Erythroblast (primary cell): ENCODE measurements at regions not wholly inside any gene's neighbourhood (a gene's known extent, or its start where the extent isn't known, plus 50 kb on each side); places are given as distances from the start of the nearest gene placed in this dataset.

ENCODE experiments used
- DNase-seq, 2 experiments: peaks; one replicate each; lab custom pipeline; 2025; lab: John Stamatoyannopoulos, UW
- GATA1 ChIP-seq: IDR thresholded peaks from 2 replicates; pipeline ENCODE4 v1.6.1; 2011; ENCODE audit warnings: low read depth, mild to moderate bottlenecking, control low read depth, low read length, moderate library complexity
- POLR2A ChIP-seq: IDR thresholded peaks from 2 replicates; pipeline ENCODE4 v1.6.1; 2011; ENCODE audit warnings: mild to moderate bottlenecking, low read length

DNA sequence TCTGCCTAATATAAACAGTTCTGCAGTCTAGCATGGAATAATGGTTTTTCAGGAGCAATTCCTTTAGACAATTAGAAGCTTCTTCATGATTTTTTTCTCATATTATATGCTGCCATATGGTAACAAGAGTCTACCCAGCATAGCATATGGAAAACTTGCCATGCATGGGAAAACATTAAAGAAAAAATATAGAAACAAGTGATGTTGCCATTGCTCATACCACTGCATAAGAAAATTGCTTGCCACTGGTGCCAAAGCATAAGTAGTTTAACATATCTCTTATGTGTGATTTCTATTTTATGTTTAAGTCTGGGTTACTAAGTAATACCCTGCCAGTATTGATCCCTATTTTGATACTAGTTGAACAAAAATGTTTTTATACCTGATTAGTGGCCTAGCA is 171.2 kb downstream of the CCDC59 start:
- DNase-seq, result no peak
- TF ChIP-seq GATA1 (no peak), POLR2A (no peak)

DNA sequence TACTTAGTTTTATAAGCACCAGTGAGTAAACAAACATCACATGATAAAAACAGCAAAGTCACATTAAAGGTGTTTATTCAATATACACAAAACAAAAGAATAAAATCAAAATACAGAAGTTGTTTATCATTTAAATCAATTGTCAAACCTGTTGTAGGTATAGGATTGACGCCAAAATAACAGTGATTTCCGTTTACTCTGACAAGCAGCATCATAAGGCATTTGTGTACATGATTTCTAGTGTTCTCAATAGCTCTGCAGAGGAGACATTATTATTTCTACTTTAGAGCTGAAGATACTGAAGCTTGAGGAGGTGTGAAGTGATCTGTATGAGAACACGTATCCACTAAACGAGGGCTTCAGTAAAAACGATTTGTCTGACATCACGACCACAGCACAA is 171.9 kb downstream of the CCDC59 start:
- no peak for DNase-seq
- TF ChIP-seq GATA1 (no peak), POLR2A (no peak)

DNA sequence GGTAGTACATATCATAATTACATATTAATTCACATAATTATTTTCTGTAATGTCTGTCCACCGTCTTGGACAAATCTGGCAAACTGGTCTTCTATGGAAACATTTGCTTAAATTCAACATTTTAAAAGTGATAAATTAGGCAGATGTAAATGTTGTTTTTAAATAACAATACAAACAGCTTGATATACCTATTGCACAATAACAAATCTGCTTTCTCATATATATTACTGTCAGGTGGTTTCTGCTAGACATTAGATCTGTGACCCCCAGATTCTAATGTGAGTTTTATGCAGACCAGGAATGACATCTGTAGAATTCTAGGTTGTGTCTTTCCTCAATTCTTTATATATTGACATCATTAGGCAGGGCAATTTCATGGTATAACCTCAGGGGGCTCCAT is 173.3 kb downstream of the CCDC59 start:
- no peak for TF ChIP-seq POLR2A
- TF ChIP-seq GATA1, result no peak
- no peak for DNase-seq

DNA sequence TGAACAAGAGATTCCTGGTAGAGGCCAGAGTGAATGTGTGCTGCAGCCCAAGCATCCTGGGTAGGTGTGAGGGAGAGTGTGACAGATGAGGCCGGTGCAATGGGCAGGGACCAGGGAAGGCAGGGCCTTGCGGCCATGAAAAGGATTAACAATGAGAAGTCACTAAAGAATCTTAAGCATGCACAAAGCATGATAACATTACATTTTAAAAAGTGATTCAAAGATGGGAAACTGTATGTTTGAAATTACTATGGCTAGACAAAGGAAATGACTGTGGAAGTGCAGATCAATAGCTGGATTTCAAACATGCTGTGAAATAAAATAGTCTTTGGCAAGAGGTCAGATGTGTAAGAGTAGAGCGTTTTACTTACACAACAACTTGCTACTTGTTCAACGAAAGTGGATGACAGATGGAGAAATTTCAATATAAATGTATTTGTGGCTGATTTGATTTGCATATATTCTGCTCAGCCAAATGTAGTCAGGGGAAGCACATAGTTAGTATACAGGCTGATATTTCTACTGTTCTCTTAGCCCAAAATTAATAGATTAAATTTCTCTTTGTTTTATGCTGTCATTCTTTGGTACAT is 175.5 kb downstream of the CCDC59 start:
- DNase-seq, result no peak

DNA sequence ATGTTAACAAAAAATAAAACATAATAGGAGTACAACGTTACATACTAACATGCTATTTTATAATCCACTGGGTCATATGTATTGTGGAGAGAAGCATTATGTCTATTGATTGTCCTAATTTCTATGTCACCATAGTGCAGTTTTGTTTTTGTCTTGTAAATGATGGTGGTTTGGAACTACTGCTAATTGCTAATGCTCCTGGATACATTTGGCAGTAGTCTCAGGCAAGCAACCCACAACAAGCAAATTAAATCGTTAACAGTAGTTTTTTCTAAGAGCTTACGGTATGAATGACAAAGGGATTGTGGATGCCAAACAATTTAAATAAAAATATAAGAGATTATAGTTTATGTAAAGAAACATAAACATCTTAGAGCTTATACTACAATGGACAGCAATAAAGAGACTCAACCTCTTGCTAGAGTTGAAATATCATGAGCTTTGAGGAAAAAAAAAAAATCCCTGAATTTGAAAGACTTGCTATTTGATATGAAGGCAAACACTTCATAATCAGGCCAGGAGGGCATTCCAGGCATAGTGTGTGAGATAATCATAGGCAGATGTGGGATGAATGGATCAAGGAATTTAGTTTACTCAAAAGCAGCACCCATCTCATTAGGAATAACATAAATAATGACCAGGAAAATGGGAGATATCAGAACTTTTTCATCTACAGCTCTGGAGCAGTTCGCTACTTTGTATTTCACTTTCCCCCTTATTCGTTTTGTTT is 181.3 kb downstream of the CCDC59 start:
- no peak for DNase-seq
- no peak for TF ChIP-seq GATA1
- no peak for TF ChIP-seq POLR2A

More for the DNA sequence above, 175.5 kb downstream of the CCDC59 start:
- TF ChIP-seq GATA1 (no peak), POLR2A (no peak)

DNA sequence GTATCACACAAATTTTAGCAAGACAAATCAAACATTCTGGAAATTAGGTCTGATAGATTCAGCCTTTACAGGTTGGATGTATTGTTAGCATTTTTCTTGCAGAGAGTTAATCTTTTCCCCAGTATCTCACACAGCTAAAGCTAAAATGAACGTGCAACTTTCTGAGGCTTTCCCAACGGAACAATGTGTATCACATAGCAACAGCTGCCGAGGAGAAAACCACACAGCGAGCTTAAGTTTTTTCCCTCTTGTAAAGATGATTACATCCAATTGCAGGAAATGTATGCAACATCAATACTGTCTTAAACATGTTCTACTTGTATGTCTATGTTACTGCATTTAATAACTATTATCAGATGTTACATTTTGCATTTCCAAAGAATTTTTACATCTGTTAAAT is 182.2 kb downstream of the CCDC59 start:
- no peak for TF ChIP-seq GATA1
- no peak for TF ChIP-seq POLR2A
- DNase-seq, result no peak

DNA sequence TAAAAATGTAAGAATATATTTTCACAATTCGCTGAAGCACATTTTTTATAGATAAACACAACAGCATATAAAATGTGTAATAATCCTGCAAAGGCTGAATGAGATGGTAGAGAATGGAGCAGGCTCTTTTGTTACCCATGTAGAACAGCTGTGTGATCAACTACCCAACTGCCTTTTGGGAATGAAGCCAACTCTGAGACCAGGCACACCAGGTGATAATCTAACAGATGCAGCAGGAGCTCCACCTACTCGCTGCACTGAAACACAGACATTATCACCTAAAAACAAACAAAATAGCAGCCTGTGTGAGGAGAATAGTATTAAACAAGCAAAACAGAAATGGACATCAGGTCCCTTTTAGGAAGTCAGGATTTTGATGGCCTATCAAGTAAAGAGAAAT is 183.3 kb downstream of the CCDC59 start:
- peak in 1 of 2 experiments; percentile 42 for DNase-seq
- TF ChIP-seq POLR2A (no peak), GATA1 (no peak)

DNA sequence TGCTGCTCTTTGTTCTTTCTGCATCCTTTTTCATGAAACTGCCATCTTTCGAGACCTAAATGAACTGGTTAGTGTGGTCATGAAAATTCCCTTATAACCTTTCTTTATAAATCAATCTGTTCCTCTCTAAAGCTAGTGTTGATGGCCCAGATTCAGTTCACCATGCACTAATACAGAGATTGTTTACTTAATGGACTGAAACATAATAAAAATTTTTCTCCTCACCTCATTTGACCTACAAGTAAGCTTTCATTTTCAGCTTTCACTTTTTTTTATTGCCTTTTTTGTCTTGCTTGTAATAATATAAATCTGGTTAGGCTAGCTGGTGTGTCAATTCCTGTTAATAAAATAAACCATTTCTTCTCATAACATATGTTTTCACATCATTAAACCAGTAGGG is 183.8 kb downstream of the CCDC59 start:
- DNase-seq, result no peak
- TF ChIP-seq GATA1 (no peak), POLR2A (no peak)

DNA sequence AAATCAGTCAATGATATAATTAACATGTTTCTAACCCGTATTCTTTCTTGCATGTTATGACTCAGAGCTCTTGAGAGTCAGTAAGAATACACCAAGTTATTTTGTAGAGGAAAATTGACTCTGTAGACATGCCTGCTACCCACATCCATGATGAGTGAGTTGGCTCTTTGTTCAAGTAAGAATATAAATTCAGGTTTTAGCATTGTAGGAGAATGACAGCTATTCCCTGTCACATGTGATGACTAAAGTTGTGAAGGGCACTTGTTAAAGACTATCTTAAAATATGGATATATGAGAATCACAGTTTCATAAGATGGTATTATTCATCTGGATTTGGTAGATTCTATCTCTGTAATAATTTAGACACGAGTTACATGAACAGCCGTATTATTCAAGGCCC is 209.1 kb downstream of the CCDC59 start:
- DNase-seq, result no peak
- no peak for TF ChIP-seq POLR2A
- TF ChIP-seq GATA1, result no peak

DNA sequence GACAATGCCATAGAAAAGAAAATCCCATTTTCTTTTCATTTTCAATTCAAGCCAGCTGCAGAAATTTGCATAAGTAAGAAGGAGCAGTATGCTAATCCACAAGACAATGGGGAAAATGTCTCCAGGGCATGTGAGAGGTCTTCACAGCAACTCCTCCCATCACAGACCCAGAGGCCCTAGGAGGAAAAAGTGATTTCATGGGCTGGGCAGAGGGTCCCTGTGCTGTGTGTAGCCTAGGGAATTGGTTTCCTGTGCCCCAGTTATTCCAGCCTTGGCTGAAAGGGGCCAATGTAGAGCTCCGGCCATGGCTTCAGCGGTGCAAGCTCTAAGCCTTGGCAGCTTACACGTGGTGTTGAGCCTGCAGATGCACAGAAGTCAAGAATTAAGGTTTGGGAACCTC is 211.4 kb downstream of the CCDC59 start:
- TF ChIP-seq POLR2A (no peak), GATA1 (no peak)
- DNase-seq, result no peak

DNA sequence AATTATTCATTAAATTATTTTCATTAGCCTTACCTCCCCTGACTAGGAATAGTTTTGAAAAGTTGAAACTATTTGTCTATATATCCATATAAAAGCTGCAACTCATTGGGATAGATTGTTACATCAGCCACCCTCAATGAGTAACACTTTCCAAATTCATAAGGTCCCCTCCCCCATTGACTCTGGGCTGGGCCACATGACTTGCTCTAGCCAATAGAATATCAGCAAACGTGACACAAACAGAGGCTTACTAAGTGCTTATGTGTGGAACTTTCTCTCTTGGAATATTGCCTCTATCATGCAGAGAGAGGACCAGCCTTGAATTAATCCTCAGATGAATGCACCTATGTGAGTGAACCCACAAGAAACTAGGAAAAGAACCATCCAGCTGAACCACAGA is 213.7 kb downstream of the CCDC59 start:
- DNase-seq, result no peak
- no peak for TF ChIP-seq POLR2A

DNA sequence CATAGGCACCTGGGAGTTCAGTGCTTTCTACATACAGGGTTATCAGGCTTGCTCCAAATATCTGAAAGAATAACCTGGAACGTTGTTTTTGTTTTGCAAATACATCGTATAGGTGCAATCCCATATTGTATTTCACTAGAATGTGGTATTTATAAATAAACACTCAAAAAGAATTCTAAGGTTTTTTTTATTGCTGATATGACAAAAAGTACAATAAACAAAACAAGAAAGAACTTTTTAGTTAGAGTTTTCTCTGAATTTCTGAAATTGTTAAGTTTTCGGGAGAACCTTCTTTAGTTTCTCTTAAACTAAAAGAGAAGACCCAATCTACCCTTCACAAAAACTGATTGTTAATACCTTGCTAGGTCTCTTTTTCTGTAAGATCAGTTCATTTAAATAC is 225.8 kb downstream of the CCDC59 start:
- TF ChIP-seq POLR2A (no peak), GATA1 (no peak)
- no peak for DNase-seq

DNA sequence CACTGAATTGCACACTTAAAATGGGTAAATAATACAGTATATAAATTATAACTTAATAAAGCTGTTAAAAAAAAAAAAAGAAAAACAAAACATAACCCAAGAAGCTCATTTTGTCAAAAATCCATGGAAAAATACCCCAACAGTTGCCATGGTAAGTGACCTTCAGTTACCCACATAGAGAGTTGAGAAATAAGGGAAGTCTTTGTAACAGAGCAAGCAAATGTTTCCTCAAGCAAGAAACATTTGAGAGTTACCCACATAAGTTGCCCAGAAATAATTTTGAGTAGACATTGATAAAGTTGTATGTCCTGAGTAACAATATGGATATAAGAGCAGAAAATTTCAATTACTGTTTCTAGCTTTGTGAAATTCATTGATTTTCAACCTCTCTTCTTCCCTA is 227.4 kb downstream of the CCDC59 start:
- no peak for DNase-seq
- TF ChIP-seq GATA1, result no peak
- no peak for TF ChIP-seq POLR2A

DNA sequence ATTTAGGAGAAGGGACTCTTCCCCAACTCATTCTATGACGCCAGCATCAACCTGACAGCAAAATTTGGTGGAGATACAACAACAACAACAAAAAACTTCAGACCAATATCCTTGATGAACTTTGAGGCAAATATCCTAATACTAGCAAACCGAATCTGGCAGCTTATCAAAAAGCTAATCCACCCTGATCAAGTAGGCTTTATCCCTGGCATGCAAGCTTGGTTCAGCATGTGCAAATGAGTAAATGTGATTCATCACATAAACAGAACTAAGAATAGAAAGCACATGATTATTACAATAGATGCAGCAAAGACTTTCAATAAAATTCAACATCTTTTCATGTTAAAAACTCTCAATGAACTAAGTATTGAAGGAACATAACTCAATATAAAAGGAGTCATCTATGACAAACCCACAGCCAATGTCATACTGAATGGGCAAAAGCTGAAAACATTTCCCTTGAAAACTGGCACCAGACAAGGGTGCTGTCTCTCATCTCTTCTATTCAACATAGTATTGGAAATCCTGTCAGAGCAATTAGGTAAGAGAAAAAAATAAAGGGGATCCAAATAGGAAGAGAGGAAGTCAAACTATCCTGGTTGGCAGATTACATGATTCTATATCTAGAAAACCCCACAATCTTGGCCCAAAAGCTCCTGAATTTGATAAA is 233.3 kb downstream of the CCDC59 start:
- TF ChIP-seq POLR2A (no peak), GATA1 (no peak)
- no peak for DNase-seq
